ENCODE measurements at regions not wholly inside any gene's neighbourhood (a gene's known extent, or its start where the extent isn't known, plus 50 kb on each side); places are given as distances from the start of the nearest gene placed in this dataset.
"Not testable (repeated sequence)": the region's sequence is repeated elsewhere in the genome, so short reads cannot be mapped to it uniquely, and the experiment has no call there.

DNA sequence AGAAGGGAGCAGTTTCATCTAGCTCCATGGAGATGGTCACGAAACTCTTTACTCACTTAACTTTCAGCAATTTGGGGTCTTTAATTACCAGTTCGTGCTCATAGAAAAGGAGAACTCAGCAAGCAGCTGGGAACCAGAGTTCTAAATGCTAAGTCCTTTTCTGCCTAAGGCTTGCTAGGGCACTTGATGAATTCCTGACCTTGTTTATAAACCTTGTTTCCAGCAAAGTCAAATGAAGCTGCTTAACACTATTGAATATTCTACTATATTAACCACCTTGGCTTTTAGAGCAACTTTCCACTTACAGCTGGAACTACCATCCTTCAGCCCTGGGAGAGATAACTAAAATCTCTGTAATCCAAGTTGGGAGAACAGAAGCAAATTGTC lies 79.5 kb upstream of the TSC22D2 start:
- TF ChIP-seq SUZ12 (IDR thresholded peaks at IDR 0.05; ENCODE audit: extremely low read depth, insufficient read depth, insufficient read length) = no peak
- no peak for TF ChIP-seq YY1 (IDR thresholded peaks at IDR 0.05; ENCODE audit: insufficient read depth, insufficient read length)
- no peak for TF ChIP-seq ZNF274 (IDR thresholded peaks at IDR 0.05; ENCODE audit: low read depth, low read length)
- no peaks in the 10 kb centered on the region for H3K4me1 ChIP-seq (ENCODE audit: insufficient read depth, insufficient read length)
- H3K9me3 ChIP-seq (ENCODE audit: insufficient read depth, low read length) = no peaks in the 10 kb centered on the region; the same call in 1 of the 2 replicates
- H3K36me3 ChIP-seq (ENCODE audit: insufficient read depth, insufficient read length, low read length) = no peaks in the 10 kb centered on the region
- H3K27me3 ChIP-seq (ENCODE audit: insufficient read depth, insufficient read length) = no peaks in the 10 kb centered on the region
- H3K9ac ChIP-seq (ENCODE audit: insufficient read length, low read depth) = no peak overlapping the region
- no peak overlapping the region for H3K4me3 ChIP-seq (ENCODE audit: insufficient read length, low read depth)
- no peak for DNase-seq (ENCODE audit: low read depth, low spot score)

DNA sequence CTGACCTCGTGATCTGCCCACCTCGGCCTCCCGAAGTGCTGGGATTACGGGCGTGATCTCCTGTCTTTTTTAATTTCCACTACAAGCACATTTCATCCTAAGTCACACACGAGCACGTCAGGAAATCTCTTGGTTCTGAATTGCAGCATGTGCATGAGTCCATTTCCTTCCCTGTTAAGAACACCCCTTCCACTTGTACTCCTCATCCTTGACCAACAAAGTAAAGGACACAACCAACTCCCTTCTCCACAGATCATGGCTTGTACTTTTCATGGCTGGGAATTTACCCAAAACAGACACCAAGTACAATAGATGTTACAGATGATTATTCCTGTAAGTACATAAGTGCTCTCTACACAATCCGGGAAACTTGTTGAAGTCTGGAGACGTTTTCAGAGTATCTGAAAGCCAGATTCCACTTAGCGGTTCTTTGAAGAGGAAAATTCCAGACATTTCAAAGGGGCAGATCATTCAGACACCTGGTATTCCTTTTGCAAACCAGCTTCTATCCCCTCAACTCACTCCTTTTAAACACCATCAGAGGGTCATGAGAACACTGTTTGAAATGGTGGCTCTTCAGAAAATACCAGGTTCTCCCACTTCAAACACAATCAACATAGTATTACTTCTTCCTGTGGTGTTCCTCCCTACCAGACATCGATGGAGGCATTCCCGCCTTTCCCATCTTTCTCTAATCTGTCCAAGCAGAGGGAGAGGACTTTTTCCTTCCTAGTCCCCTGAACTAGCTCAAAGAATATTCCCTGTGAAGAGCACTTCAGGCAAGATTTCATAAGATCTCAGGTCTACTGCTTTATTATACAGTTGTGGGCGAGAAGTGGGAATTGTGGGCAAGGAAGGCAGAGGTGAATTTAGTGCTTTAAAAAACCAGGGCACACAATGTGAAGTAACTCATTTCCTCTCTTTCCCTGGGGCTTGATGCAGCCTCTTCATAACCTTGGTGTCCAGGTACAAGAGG lies 80.1 kb upstream of the TSC22D2 start:
- Histone ChIP-seq H3K9ac (ENCODE audit: insufficient read length, low read depth) (no peak overlapping the region), H3K4me1 (ENCODE audit: insufficient read depth, insufficient read length) (no peaks in the 10 kb centered on the region), H3K27me3 (ENCODE audit: insufficient read depth, insufficient read length) (no peaks in the 10 kb centered on the region), H3K9me3 (ENCODE audit: insufficient read depth, low read length) (no peaks in the 10 kb centered on the region; the same call in 1 of the 2 replicates), H3K36me3 (ENCODE audit: insufficient read depth, insufficient read length, low read length) (no peaks in the 10 kb centered on the region), H3K4me3 (ENCODE audit: insufficient read length, low read depth) (no peak overlapping the region)
- DNase-seq (ENCODE audit: low read depth, low spot score) = no peak
- no peak for TF ChIP-seq YY1 (IDR thresholded peaks at IDR 0.05; ENCODE audit: insufficient read depth, insufficient read length)
- TF ChIP-seq ZNF274 (IDR thresholded peaks at IDR 0.05; ENCODE audit: low read depth, low read length) = no peak
- no peak for TF ChIP-seq SUZ12 (IDR thresholded peaks at IDR 0.05; ENCODE audit: extremely low read depth, insufficient read depth, insufficient read length)

DNA sequence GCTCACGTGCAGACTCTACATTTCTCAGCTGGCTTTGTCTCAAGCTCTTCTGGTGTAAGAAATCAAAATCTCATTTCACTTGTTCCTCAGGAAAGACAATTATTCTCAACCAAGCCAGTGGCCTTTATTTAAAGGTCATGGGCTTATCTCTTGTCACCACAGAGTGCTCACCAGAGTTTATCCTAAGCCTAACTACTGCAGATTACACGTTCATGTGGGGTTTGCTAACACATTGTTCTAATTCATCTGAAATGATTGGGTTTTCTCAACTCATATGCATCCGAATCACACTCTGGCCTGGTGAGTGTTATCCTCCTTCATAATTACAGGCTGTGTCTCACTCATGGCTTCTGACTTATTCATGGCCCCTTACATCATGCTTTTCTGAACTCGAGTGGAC lies 83.3 kb upstream of the TSC22D2 start:
- Histone ChIP-seq H3K9me3 (ENCODE audit: insufficient read depth, low read length) (no peaks in the 10 kb centered on the region), H3K4me1 (ENCODE audit: insufficient read depth, insufficient read length) (no peaks in the 10 kb centered on the region), H3K36me3 (ENCODE audit: insufficient read depth, insufficient read length, low read length) (no peaks in the 10 kb centered on the region), H3K27me3 (ENCODE audit: insufficient read depth, insufficient read length) (no peaks in the 10 kb centered on the region), H3K4me3 (ENCODE audit: insufficient read length, low read depth) (no peak overlapping the region), H3K9ac (ENCODE audit: insufficient read length, low read depth) (no peak overlapping the region)
- DNase-seq (ENCODE audit: low read depth, low spot score) = no peak
- TF ChIP-seq ZNF274 (IDR thresholded peaks at IDR 0.05; ENCODE audit: low read depth, low read length) (no peak), SUZ12 (IDR thresholded peaks at IDR 0.05; ENCODE audit: extremely low read depth, insufficient read depth, insufficient read length) (no peak), YY1 (IDR thresholded peaks at IDR 0.05; ENCODE audit: insufficient read depth, insufficient read length) (no peak)

DNA sequence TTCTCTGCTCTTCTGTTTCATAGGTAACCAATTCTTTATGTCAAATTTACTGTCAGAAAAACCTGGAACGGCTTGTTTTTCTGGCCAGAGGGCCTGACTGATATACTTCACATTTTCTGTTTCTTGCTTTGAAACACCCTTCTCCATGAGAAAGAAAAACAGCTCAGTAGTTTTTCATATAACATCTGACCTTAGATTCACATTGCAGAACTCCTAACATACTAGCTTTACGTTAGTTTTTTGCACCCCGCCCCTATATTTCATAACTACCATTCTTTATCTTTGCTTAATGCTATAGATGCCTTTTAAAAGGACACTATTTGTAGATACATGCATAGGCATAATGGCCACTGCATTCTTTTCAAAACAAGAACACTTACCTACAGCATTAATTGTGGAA lies 83.9 kb upstream of the TSC22D2 start:
- TF ChIP-seq ZNF274 (IDR thresholded peaks at IDR 0.05; ENCODE audit: low read depth, low read length) (no peak), YY1 (IDR thresholded peaks at IDR 0.05; ENCODE audit: insufficient read depth, insufficient read length) (no peak), SUZ12 (IDR thresholded peaks at IDR 0.05; ENCODE audit: extremely low read depth, insufficient read depth, insufficient read length) (no peak)
- Histone ChIP-seq H3K4me3 (ENCODE audit: insufficient read length, low read depth) (no peak overlapping the region), H3K36me3 (ENCODE audit: insufficient read depth, insufficient read length, low read length) (no peaks in the 10 kb centered on the region), H3K4me1 (ENCODE audit: insufficient read depth, insufficient read length) (no peaks in the 10 kb centered on the region), H3K27me3 (ENCODE audit: insufficient read depth, insufficient read length) (no peaks in the 10 kb centered on the region), H3K9me3 (ENCODE audit: insufficient read depth, low read length) (no peaks in the 10 kb centered on the region), H3K9ac (ENCODE audit: insufficient read length, low read depth) (no peak overlapping the region)
- DNase-seq (ENCODE audit: low read depth, low spot score) = no peak

DNA sequence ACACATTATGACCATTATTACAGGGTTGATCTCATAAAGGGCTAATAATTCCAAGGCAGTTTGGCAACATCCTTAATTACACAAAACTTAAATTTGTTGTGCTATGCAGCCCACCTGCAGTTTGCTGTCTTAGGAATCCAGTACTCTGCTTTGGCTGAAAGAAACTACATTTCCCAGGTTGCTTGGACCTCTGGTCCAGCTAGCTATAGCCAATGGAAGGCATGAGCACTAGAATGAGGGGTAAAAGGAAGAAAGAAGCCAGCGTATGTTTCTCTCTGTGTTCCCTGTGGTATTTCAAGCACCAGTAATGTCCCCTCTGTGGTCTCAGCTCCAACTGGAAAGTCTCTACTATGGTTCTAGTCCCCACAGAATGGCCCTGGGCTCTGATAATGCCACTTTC lies 84.3 kb upstream of the TSC22D2 start:
- no peak for DNase-seq (ENCODE audit: low read depth, low spot score)
- no peak overlapping the region for H3K4me3 ChIP-seq (ENCODE audit: insufficient read length, low read depth)
- TF ChIP-seq ZNF274 (IDR thresholded peaks at IDR 0.05; ENCODE audit: low read depth, low read length) = no peak
- TF ChIP-seq SUZ12 (IDR thresholded peaks at IDR 0.05; ENCODE audit: extremely low read depth, insufficient read depth, insufficient read length) = no peak
- no peak for TF ChIP-seq YY1 (IDR thresholded peaks at IDR 0.05; ENCODE audit: insufficient read depth, insufficient read length)
- H3K4me1 ChIP-seq (ENCODE audit: insufficient read depth, insufficient read length) = no peaks in the 10 kb centered on the region
- H3K9ac ChIP-seq (ENCODE audit: insufficient read length, low read depth) = no peak overlapping the region
- no peaks in the 10 kb centered on the region for H3K36me3 ChIP-seq (ENCODE audit: insufficient read depth, insufficient read length, low read length)
- H3K9me3 ChIP-seq (ENCODE audit: insufficient read depth, low read length) = no peaks in the 10 kb centered on the region
- no peaks in the 10 kb centered on the region for H3K27me3 ChIP-seq (ENCODE audit: insufficient read depth, insufficient read length)

DNA sequence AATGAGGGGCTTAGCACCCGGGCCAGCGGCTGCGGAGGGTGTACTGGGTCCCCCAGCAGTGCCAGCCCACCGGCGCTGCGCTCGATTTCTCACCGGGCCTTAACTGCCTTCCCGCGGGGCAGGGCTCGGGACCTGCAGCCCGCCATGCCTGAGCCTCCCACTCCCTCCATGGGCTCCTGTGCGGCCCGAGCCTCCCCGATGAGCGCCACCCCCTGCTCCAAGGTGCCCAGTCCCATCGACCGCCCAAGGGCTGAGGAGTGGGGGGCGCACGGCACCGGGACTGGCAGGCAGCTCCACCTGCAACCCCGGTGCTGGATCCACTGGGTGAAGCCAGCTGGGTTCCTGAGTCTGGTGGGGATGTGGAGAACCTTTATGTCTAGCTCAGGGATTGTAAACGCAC lies 85.0 kb upstream of the TSC22D2 start:
- not testable (repeated sequence) for H3K9me3 ChIP-seq (ENCODE audit: insufficient read depth, low read length); H3K9ac ChIP-seq (ENCODE audit: insufficient read length, low read depth); H3K4me3 ChIP-seq (ENCODE audit: insufficient read length, low read depth); H3K36me3 ChIP-seq (ENCODE audit: insufficient read depth, insufficient read length, low read length); H3K27me3 ChIP-seq (ENCODE audit: insufficient read depth, insufficient read length); H3K4me1 ChIP-seq (ENCODE audit: insufficient read depth, insufficient read length); DNase-seq (ENCODE audit: low read depth, low spot score)

DNA sequence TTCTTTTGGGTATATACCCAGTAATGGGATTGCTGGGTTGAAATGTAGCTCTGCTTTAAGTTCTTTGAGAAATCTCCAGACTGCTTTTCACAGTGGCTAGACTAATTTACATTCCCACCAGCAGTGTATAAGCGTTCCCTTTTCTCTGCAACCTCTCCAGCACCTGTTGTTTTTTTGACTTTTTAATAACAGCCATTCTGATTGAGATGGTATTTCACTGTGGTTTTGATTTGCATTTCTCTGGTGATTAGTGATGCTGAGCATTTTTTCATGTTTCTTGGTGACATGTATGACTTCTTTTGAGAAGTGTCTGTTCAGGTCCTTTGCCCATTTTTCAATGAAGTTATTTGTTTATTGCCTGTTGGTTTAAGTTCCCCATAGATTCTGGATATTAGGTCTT lies 87.1 kb upstream of the TSC22D2 start:
- DNase-seq (ENCODE audit: low read depth, low spot score); H3K36me3 ChIP-seq (ENCODE audit: insufficient read depth, insufficient read length, low read length); H3K9ac ChIP-seq (ENCODE audit: insufficient read length, low read depth); H3K4me3 ChIP-seq (ENCODE audit: insufficient read length, low read depth); H3K9me3 ChIP-seq (ENCODE audit: insufficient read depth, low read length); H3K4me1 ChIP-seq (ENCODE audit: insufficient read depth, insufficient read length); H3K27me3 ChIP-seq (ENCODE audit: insufficient read depth, insufficient read length): not testable (repeated sequence)

Measured in NT2/D1 (cell line).